Lung (tissue), 11 donors: ENCODE measurements at regions not wholly inside any gene's neighbourhood (a gene's known extent, or its start where the extent isn't known, plus 50 kb on each side); places are given as distances from the start of the nearest gene placed in this dataset.

Source experiments
- ATAC-seq: fragments of 200-7000 bp; cut with Tn5 transposase; one replicate; pipeline ENCODE4 v1.9.1; 2020; ENCODE audit warnings: moderate number of reproducible peaks; ENCODE audit not compliant: insufficient read depth, low FRiP score
- DNase-seq, 3 donors: peaks; one replicate each; pipeline ENCODE4 v3.0.0-alpha.2; 2013 to 2017
- H3K27ac ChIP-seq, 2 donors: one replicate each; pipeline ENCODE4 v1.5.1; 2013; ENCODE audit warnings: mild to moderate bottlenecking in 2 of 2, moderate library complexity in 2 of 2, control low read depth in 1 of 2, inconsistent platforms in 1 of 2, low read depth in 1 of 2, low read length in 1 of 2
- H3K27me3 ChIP-seq, 3 donors: one replicate each; pipeline ENCODE4 v1.5.1; 2013; ENCODE audit warnings: low read length in 2 of 3; ENCODE audit not compliant: control insufficient read depth in 3 of 3, insufficient read depth in 3 of 3
- H3K36me3 ChIP-seq, 4 donors: one replicate each; pipeline ENCODE4 v1.5.1; 2013; ENCODE audit warnings: low read length in 4 of 4, mild to moderate bottlenecking in 1 of 4, moderate library complexity in 1 of 4; ENCODE audit not compliant: control insufficient read depth in 4 of 4, insufficient read depth in 4 of 4
- H3K4me1 ChIP-seq, 5 donors: one replicate each; pipeline ENCODE4 v1.5.1; 2013; ENCODE audit warnings: low read length in 5 of 5, mild to moderate bottlenecking in 2 of 5, moderate library complexity in 1 of 5; ENCODE audit not compliant: control insufficient read depth in 5 of 5, insufficient read depth in 5 of 5
- H3K4me3 ChIP-seq: one replicate; pipeline ENCODE4 v1.5.1; 2013; ENCODE audit warnings: mild to moderate bottlenecking, control low read depth, moderate library complexity
- H3K9ac ChIP-seq, 2 donors: one replicate each; pipeline ENCODE4 v1.5.1; 2013; ENCODE audit warnings: low read length in 2 of 2, control low read depth in 1 of 2; ENCODE audit not compliant: insufficient read depth in 1 of 2
- H3K9me3 ChIP-seq, 4 donors: one replicate each; pipeline ENCODE4 v1.5.1; 2013; ENCODE audit warnings: low read length in 3 of 4, mild to moderate bottlenecking in 1 of 4, moderate library complexity in 1 of 4; ENCODE audit not compliant: control insufficient read depth in 4 of 4, insufficient read depth in 3 of 4
- CTCF ChIP-seq: IDR thresholded peaks from 2 replicates; pipeline ENCODE4 v1.5.1; 2012; ENCODE audit warnings: mild to moderate bottlenecking; ENCODE audit errors: control extremely low read depth, extremely low read depth
- WGBS, 2 donors: extraction: QIAGEN DNeasy Blood & Tissue Kit; methylation state at CpG; one replicate each; pipeline ENCODE4 v1.1.7; 2013; 5-methylcytosine and 5-hydroxymethylcytosine counted together
- donor health status: control.
- donor health status: control.
- donor health status: Bipolar disorder and iron deficiency.
- donor health status: healthy.
- donor health status: DM: yes; HTN: yes; CAD: no.

GRCh38 chr1:4513685-4514084 is 140.7 kb upstream of the AJAP1 start:
- TF ChIP-seq CTCF = no peak
- WGBS, 2 donors = 60 to 68% methylated on average over 7 of the region's 7 CpGs
- ATAC-seq (no peak), DNase-seq (no peak)
- H3K4me3 ChIP-seq = no peak overlapping the region
- peaks cover 0 to 2% (median 0%) of the 10 kb centered on the region in 4 donors for H3K9me3 ChIP-seq
- peaks cover 0 to 31% (median 0%) of the 10 kb centered on the region in 5 donors for H3K4me1 ChIP-seq
- no peak overlapping the region for H3K9ac ChIP-seq
- no peaks in the 10 kb centered on the region for H3K36me3 ChIP-seq
- no peak overlapping the region for H3K27ac ChIP-seq
- H3K27me3 ChIP-seq = peaks cover 0 to 16% (median 12%) of the 10 kb centered on the region in 3 donors

- Histone ChIP-seq H3K9ac (no peak overlapping the region), H3K4me1 (peaks cover 0 to 23% (median 0%) of the 10 kb centered on the region in 5 donors), H3K9me3 (peaks cover 0 to 2% (median 0%) of the 10 kb centered on the region in 4 donors), H3K27ac (no peak overlapping the region), H3K4me3 (no peak overlapping the region), H3K36me3 (no peaks in the 10 kb centered on the region), H3K27me3 (peaks cover 0 to 16% (median 15%) of the 10 kb centered on the region in 3 donors)
- WGBS, 2 donors = 50 to 60% methylated on average over 15 of the region's 15 CpGs
- TF ChIP-seq CTCF = no peak
- ATAC-seq = no peak
- no peak for DNase-seq
These were observed 138.6 kb upstream of the AJAP1 start for GRCh38 chr1:4515727-4516289.

- H3K9me3 ChIP-seq = peaks cover 0 to 2% (median 0%) of the 10 kb centered on the region in 4 donors
- ATAC-seq = no peak
- H3K27ac ChIP-seq = no peak overlapping the region
- no peak for DNase-seq
- no peak overlapping the region for H3K9ac ChIP-seq
- TF ChIP-seq CTCF = no peak
- WGBS, 2 donors = 63 to 75% methylated on average over 7 of the region's 7 CpGs
- no peaks in the 10 kb centered on the region for H3K36me3 ChIP-seq
- H3K27me3 ChIP-seq = peaks cover 0 to 16% (median 15%) of the 10 kb centered on the region in 3 donors
- peaks cover 0 to 22% (median 0%) of the 10 kb centered on the region in 5 donors for H3K4me1 ChIP-seq
- H3K4me3 ChIP-seq = no peak overlapping the region
These were observed 137.8 kb upstream of the AJAP1 start for GRCh38 chr1:4516596-4516995.
